Heart left ventricle (tissue), 13 donors: ENCODE measurements at regions not wholly inside any gene's neighbourhood (a gene's known extent, or its start where the extent isn't known, plus 50 kb on each side); places are given as distances from the start of the nearest gene placed in this dataset.

Experiments
- POLR2A ChIP-seq, 2 donors: fragments of 450-650 bp; IDR thresholded peaks; one replicate each; pipeline ENCODE4 v1.6.1; 2017; ENCODE audit warnings: antibody characterized with exemption in 2 of 2, mild to moderate bottlenecking in 2 of 2, moderate library complexity in 2 of 2
- TF ChIP-seq, protein P1 (sequence below), 12 donors: fragments of 200-600 bp; sonication (generic) in 4 of 12; IDR thresholded peaks; one replicate each; pipeline versions ENCODE4 v1.5.0 to v1.8.0; 2018 to 2022; ENCODE audit warnings: antibody characterized with exemption in 12 of 12, mild to moderate bottlenecking in 5 of 12
- donor health status: ischemic (EF 13 %, LVEDD 7.1; RV severe dilation, severe dysfunction).
- donor health status: DM: no; HTN: yes; CAD: no.
- donor health status: DM: no; HTN: no; CAD: no.
- donor health status: ischemic (EF 25% LVEDD 6.9; RV normal size, moderate dysfunction).
- donor health status: ischemic (EF 25% LVEDD 5.7; RV mildly dilated, moderate dysfunction).
- donor health status: ischemic (EF 35%, LVEDD 5.7; RV mildly dilated, moderate dysfunction).
- donor health status: nonischemic (EF 11% LVEDD 7.7; RV severe dilation, severe dysfunction).
- donor health status: DM: yes; HTN: yes; CAD: no.
- donor health status: PGD.
- donor health status: ischemic (EF 29% LVEDD 5.4; RV normal size, mild dysfunction).
- donor health status: nonischemic (EF 23%, LVEDD 6.1; RV moderate dilation, normal function).

- TF ChIP-seq, protein P1, sequence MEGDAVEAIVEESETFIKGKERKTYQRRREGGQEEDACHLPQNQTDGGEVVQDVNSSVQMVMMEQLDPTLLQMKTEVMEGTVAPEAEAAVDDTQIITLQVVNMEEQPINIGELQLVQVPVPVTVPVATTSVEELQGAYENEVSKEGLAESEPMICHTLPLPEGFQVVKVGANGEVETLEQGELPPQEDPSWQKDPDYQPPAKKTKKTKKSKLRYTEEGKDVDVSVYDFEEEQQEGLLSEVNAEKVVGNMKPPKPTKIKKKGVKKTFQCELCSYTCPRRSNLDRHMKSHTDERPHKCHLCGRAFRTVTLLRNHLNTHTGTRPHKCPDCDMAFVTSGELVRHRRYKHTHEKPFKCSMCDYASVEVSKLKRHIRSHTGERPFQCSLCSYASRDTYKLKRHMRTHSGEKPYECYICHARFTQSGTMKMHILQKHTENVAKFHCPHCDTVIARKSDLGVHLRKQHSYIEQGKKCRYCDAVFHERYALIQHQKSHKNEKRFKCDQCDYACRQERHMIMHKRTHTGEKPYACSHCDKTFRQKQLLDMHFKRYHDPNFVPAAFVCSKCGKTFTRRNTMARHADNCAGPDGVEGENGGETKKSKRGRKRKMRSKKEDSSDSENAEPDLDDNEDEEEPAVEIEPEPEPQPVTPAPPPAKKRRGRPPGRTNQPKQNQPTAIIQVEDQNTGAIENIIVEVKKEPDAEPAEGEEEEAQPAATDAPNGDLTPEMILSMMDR (IDR thresholded peaks at IDR 0.05): no peak
- TF ChIP-seq POLR2A (IDR thresholded peaks at IDR 0.05): no peak
Observed at GRCh38 chr12:38555620-38556591, 239.3 kb downstream of the ALG10B start.
